GM12878 (cell line): ENCODE measurements at regions not wholly inside any gene's neighbourhood (a gene's known extent, or its start where the extent isn't known, plus 50 kb on each side); places are given as distances from the start of the nearest gene placed in this dataset.

Source experiments
- ATAC-seq: fragments of 200-7000 bp; cut with Tn5 transposase; 3 replicates; pipeline ENCODE4 v1.9.1; 2020; ENCODE audit warnings: mild to moderate bottlenecking, moderate library complexity
- BruUV-seq: library from RNA; stranded (reverse); fragments of 400-500 nt; replicated peaks from 2 replicates; lab custom pipeline; 2021; lab: Mats Ljungman, UMichigan
- CTCF ChIA-PET: fragments of 300-600 bp; sonication (Branson Sonifier 250); formaldehyde crosslinking; extraction: SDS; loops from one replicate; lab custom pipeline; 2021; ENCODE audit warnings: inconsistent platforms; lab: Yijun Ruan, JAX
- POLR2A ChIA-PET: fragments of 350-600 bp; formaldehyde crosslinking; extraction: SDS; loops from one replicate; lab custom pipeline; 2021; ENCODE audit warnings: inconsistent platforms; lab: Charles Lee
- RAD21 ChIA-PET: fragments of 300-600 bp; sonication (Branson Sonifier 250); formaldehyde crosslinking; loops from one replicate; lab custom pipeline; 2023; ENCODE audit warnings: antibody characterized with exemption; ENCODE audit not compliant: unreplicated experiment; lab: Charles Lee
- SMC1A ChIA-PET: fragments of 300-600 bp; sonication (Branson Sonifier 250); formaldehyde crosslinking; loops from one replicate; lab custom pipeline; 2023; ENCODE audit not compliant: unreplicated experiment, uncharacterized antibody; lab: Charles Lee
- DNase-seq: peaks from one replicate; pipeline ENCODE4 v3.0.0-alpha.2; 2011; ENCODE audit warnings: low read depth, low spot score
- FAIRE-seq: peaks from 3 replicates; lab custom pipeline; 2011; peaks lifted over from hg19 to GRCh38; lab: Jason Lieb, UNC
- H2AFZ ChIP-seq: 2 replicates; pipeline ENCODE4 v1.6.0; 2011; ENCODE audit warnings: low read depth, low read length, control low read depth; ENCODE audit not compliant: control insufficient read depth
- H3K27ac ChIP-seq: 2 replicates; pipeline ENCODE4 v1.5.1; 2011; ENCODE audit warnings: control low read depth; ENCODE audit not compliant: control insufficient read depth, insufficient read depth
- H3K27me3 ChIP-seq, 2 experiments: replicated peaks in 1 of 2; 2 replicates each; pipeline versions ENCODE4 v1.6.0 to v1.6.1; 2011; ENCODE audit warnings: low read length in 1 of 2; ENCODE audit not compliant: control insufficient read depth in 2 of 2, insufficient read depth in 2 of 2
- H3K36me3 ChIP-seq, 2 experiments: 2 replicates each; pipeline ENCODE4 v1.5.1; 2011; ENCODE audit warnings: low read length in 1 of 2; ENCODE audit not compliant: control insufficient read depth in 2 of 2, insufficient read depth in 2 of 2
- H3K4me1 ChIP-seq: 2 replicates; pipeline ENCODE4 v1.6.1; 2011; ENCODE audit warnings: mild to moderate bottlenecking, low read length, moderate library complexity, mixed read lengths; ENCODE audit not compliant: control insufficient read depth, insufficient read depth
- H3K4me2 ChIP-seq: 2 replicates; pipeline ENCODE4 v1.6.0; 2011; ENCODE audit warnings: control low read depth; ENCODE audit not compliant: control insufficient read depth, insufficient read depth
- H3K4me3 ChIP-seq: fragments of 200-600 bp; sonication (generic); 2 replicates; pipeline ENCODE4 v1.5.1; 2016
- H3K79me2 ChIP-seq: 2 replicates; pipeline ENCODE4 v1.6.0; 2011; ENCODE audit warnings: low read length; ENCODE audit not compliant: control insufficient read depth, insufficient read depth
- H3K9ac ChIP-seq: 2 replicates; pipeline ENCODE4 v1.8.0; 2011; ENCODE audit warnings: low read length, control low read depth, mixed read lengths; ENCODE audit not compliant: control insufficient read depth, insufficient read depth
- H3K9me3 ChIP-seq: replicated peaks from 3 replicates; pipeline ENCODE4 v1.5.1; 2011; ENCODE audit warnings: mild to moderate bottlenecking, low read length; ENCODE audit not compliant: control insufficient read depth, insufficient read depth
- H4K20me1 ChIP-seq: 2 replicates; pipeline ENCODE4 v1.6.0; 2011; ENCODE audit not compliant: control insufficient read depth, insufficient read depth
- ATF7 ChIP-seq: fragments of 450-650 bp; IDR thresholded peaks from 2 replicates; pipeline ENCODE4 v1.6.1; 2016; ENCODE audit warnings: low read depth, mild to moderate bottlenecking
- BCLAF1 ChIP-seq: fragments of 450-650 bp; IDR thresholded peaks from 2 replicates; pipeline ENCODE4 v1.6.1; 2017; ENCODE audit warnings: antibody characterized with exemption, mild to moderate bottlenecking, moderate library complexity
- CEBPB ChIP-seq, 2 experiments: fragments of 150-350 bp in 1 of 2; IDR thresholded peaks; 2 replicates each; pipeline ENCODE4 v1.6.1; 2012 to 2014; ENCODE audit warnings: low read depth in 2 of 2, low read length in 2 of 2, borderline replicate concordance in 1 of 2, inconsistent platforms in 1 of 2
- CHD2 ChIP-seq: IDR thresholded peaks from 2 replicates; pipeline ENCODE4 v1.6.1; 2011; ENCODE audit warnings: low read depth, low read length, improper control_type of control experiment, borderline replicate concordance
- EGR1 ChIP-seq, 2 experiments: IDR thresholded peaks; 1 replicate in 1 of 2; 2 replicates in 1 of 2; pipeline ENCODE4 v1.6.1; 2011 to 2012; ENCODE audit warnings: low read depth in 2 of 2, low read length in 2 of 2, borderline replicate concordance in 1 of 2, mild to moderate bottlenecking in 1 of 2, moderate library complexity in 1 of 2
- KAT2A ChIP-seq: conservative IDR thresholded peaks from 2 replicates; pipeline ENCODE4 v1.6.1; 2011; ENCODE audit warnings: low read depth, low read length; ENCODE audit not compliant: control insufficient read depth
- LARP7 ChIP-seq: fragments of 450-650 bp; IDR thresholded peaks from 2 replicates; pipeline ENCODE4 v1.6.1; 2017; ENCODE audit warnings: mild to moderate bottlenecking
- MYB ChIP-seq: fragments of 150-350 bp; IDR thresholded peaks from 2 replicates; pipeline ENCODE4 v1.6.1; 2014; ENCODE audit warnings: mild to moderate bottlenecking, low read depth, low read length, borderline replicate concordance
- NFXL1 ChIP-seq: fragments of 450-650 bp; IDR thresholded peaks from 2 replicates; pipeline ENCODE4 v1.6.1; 2017; ENCODE audit warnings: antibody characterized with exemption, mild to moderate bottlenecking, borderline replicate concordance
- NFYB ChIP-seq: IDR thresholded peaks from 2 replicates; pipeline ENCODE4 v1.6.1; 2011; ENCODE audit warnings: low read depth, mild to moderate bottlenecking, low read length, improper control_type of control experiment, moderate library complexity; ENCODE audit not compliant: insufficient read depth
- RELB ChIP-seq: fragments of 450-650 bp; IDR thresholded peaks from 2 replicates; pipeline ENCODE4 v1.6.1; 2017; ENCODE audit warnings: low read depth, mild to moderate bottlenecking, moderate library complexity
- SMAD1 ChIP-seq: fragments of 450-650 bp; IDR thresholded peaks from 2 replicates; pipeline ENCODE4 v1.6.1; 2018; ENCODE audit warnings: mild to moderate bottlenecking, low read depth; ENCODE audit not compliant: partially characterized antibody
- SMARCA5 ChIP-seq: fragments of 450-650 bp; IDR thresholded peaks from 2 replicates; pipeline ENCODE4 v1.6.1; 2017; ENCODE audit warnings: mild to moderate bottlenecking
- SMC3 ChIP-seq: IDR thresholded peaks from 2 replicates; pipeline ENCODE4 v1.6.1; 2011; ENCODE audit warnings: low read length, improper control_type of control experiment, borderline replicate concordance
- STAT3 ChIP-seq: IDR thresholded peaks from 2 replicates; pipeline ENCODE4 v1.6.1; 2011; ENCODE audit warnings: low read depth, low read length, improper control_type of control experiment
- SUPT20H ChIP-seq: IDR thresholded peaks from 2 replicates; pipeline ENCODE4 v1.6.1; 2011; ENCODE audit warnings: low read depth, mild to moderate bottlenecking, low read length, moderate library complexity, borderline replicate concordance; ENCODE audit not compliant: control insufficient read depth
- YBX1 ChIP-seq: fragments of 450-650 bp; IDR thresholded peaks from 2 replicates; pipeline ENCODE4 v1.6.1; 2016; ENCODE audit warnings: antibody characterized with exemption
- WGBS: methylation state at CpG from one replicate; pipeline ENCODE4 v1.1.6; 2016; ENCODE audit warnings: low lambda C conversion rate; ENCODE audit not compliant: insufficient replicate concordance, insufficient coverage; ENCODE audit errors: missing lambda C conversion rate; 5-methylcytosine and 5-hydroxymethylcytosine counted together
- in situ Hi-C: fragments of 300-500 bp; cut with MboI; formaldehyde crosslinking; loops from 9 replicates; pipeline ENCODE4 v1.14.3; 2018; ENCODE audit warnings: mixed read lengths
- intact Hi-C: fragments of 100-400 bp; cut with micrococcal nuclease; formaldehyde crosslinking; loops from one replicate; pipeline ENCODE4 v1.14.2; 2022; ENCODE audit not compliant: unreplicated experiment

GRCh38 chr4:52423967-52424366 lies 235.1 kb downstream of the USP46 start:
- in situ Hi-C loops (no loop called here), intact Hi-C loops (no loop called here)
- no TSS peak for BruUV-seq
- Histone ChIP-seq H3K4me1 (no peaks in the 10 kb centered on the region), H3K27ac (no peak overlapping the region), H3K27me3 (no peaks in the 10 kb centered on the region), H4K20me1 (no peaks in the 10 kb centered on the region), H2AFZ (no peak overlapping the region), H3K79me2 (no peaks in the 10 kb centered on the region), H3K4me3 (no peak overlapping the region), H3K9me3 (no peaks in the 10 kb centered on the region), H3K9ac (no peak overlapping the region), H3K36me3 (no peaks in the 10 kb centered on the region), H3K4me2 (no peak overlapping the region)
- FAIRE-seq (no peak), DNase-seq (peak; percentile 26), ATAC-seq (peak; percentile 67)
- POLR2A ChIA-PET, result no interaction called here
- 0% methylated on average over 4 of the region's 4 CpGs for WGBS
- CTCF ChIA-PET, result no interaction called here
- SMC1A ChIA-PET, result no interaction called here
- TF ChIP-seq SUPT20H (no peak), BCLAF1 (no peak), EGR1 (IDR thresholded peaks at IDR 0.05; ENCODE audit: borderline replicate concordance in 1 of 2, low read depth in 2 of 2, low read length in 2 of 2) (no peak), NFYB (no peak), RELB (no peak), NFXL1 (no peak), STAT3 (no peak), YBX1 (no peak), SMAD1 (no peak), CEBPB (IDR thresholded peaks at IDR 0.05; ENCODE audit: borderline replicate concordance in 1 of 2, low read depth in 2 of 2, low read length in 2 of 2) (no peak), ATF7 (no peak), KAT2A (no peak), SMC3 (no peak), CHD2 (no peak), MYB (no peak), SMARCA5 (no peak), LARP7 (no peak)
- RAD21 ChIA-PET, result no interaction called here
